K562 (cell line): ENCODE measurements at regions not wholly inside any gene's neighbourhood (a gene's known extent, or its start where the extent isn't known, plus 50 kb on each side); places are given as distances from the start of the nearest gene placed in this dataset.

Experiments
- ATAC-seq: fragments of 200-7000 bp; cut with Tn5 transposase; 3 replicates; pipeline ENCODE4 v1.9.1; 2020; ENCODE audit warnings: moderate library complexity
- BruUV-seq: library from RNA; stranded (reverse); fragments of 400-500 nt; replicated peaks from 2 replicates; lab custom pipeline; 2021; lab: Mats Ljungman, UMichigan
- CTCF ChIA-PET: fragments of 300-600 bp; formaldehyde crosslinking; extraction: SDS; loops from one replicate; lab custom pipeline; 2021; ENCODE audit warnings: low intra/inter-chr PET ratio; lab: Yijun Ruan, JAX
- POLR2A ChIA-PET: fragments of 300-600, 350-650 bp; sonication (Branson Sonifier 250); formaldehyde crosslinking; extraction: SDS; loops from one replicate; lab custom pipeline; 2021; ENCODE audit warnings: antibody characterized with exemption, inconsistent platforms; lab: Yijun Ruan, JAX
- DNase-seq, 4 experiments: peaks; one replicate each; pipeline versions ENCODE4 v3.0.0 to v3.0.0-alpha.2; 2011 to 2018; ENCODE audit warnings: low spot score in 3 of 4, mixed read lengths in 3 of 4; ENCODE audit errors: extremely low read depth in 1 of 4
- FAIRE-seq: peaks from 2 replicates; lab custom pipeline; 2011; peaks lifted over from hg19 to GRCh38; lab: Jason Lieb, UNC
- H2AFZ ChIP-seq: 2 replicates; pipeline ENCODE4 v1.6.0; 2011; ENCODE audit warnings: low read depth, low read length, control low read depth, inconsistent platforms
- H3K27ac ChIP-seq: fragments of 200-600 bp; 3 replicates; pipeline ENCODE4 v1.8.0; 2011; ENCODE audit warnings: low read depth, mild to moderate bottlenecking, control low read depth, inconsistent platforms, low read length, moderate library complexity, mixed read lengths; ENCODE audit errors: extremely low read depth
- H3K27me3 ChIP-seq, 2 experiments: fragments of 300-600 bp in 1 of 2; 2 replicates in 1 of 2; 3 replicates in 1 of 2; pipeline versions ENCODE4 v1.6.0 to v1.8.0; 2011; ENCODE audit warnings: inconsistent platforms in 2 of 2, low read length in 2 of 2, mild to moderate bottlenecking in 1 of 2, mixed read lengths in 1 of 2, moderate library complexity in 1 of 2; ENCODE audit not compliant: control insufficient read depth in 2 of 2, insufficient read depth in 2 of 2
- H3K36me3 ChIP-seq: fragments of 300-600 bp; 3 replicates; pipeline ENCODE4 v1.8.0; 2011; ENCODE audit warnings: mild to moderate bottlenecking, low read length, inconsistent platforms; ENCODE audit not compliant: control insufficient read depth, insufficient read depth
- H3K4me1 ChIP-seq, 2 experiments: fragments of 200-600 bp in 1 of 2; replicated peaks in 1 of 2; 2 replicates in 1 of 2; 3 replicates in 1 of 2; pipeline versions ENCODE4 v1.5.1 to v1.8.0; 2011; ENCODE audit warnings: inconsistent platforms in 2 of 2, low read length in 2 of 2, mild to moderate bottlenecking in 1 of 2, mixed read lengths in 1 of 2, moderate library complexity in 1 of 2; ENCODE audit not compliant: control insufficient read depth in 2 of 2, insufficient read depth in 2 of 2
- H3K4me2 ChIP-seq: 2 replicates; pipeline ENCODE4 v1.6.1; 2011; ENCODE audit warnings: low read length, control low read depth, inconsistent platforms, mixed read lengths; ENCODE audit not compliant: insufficient read depth
- H3K4me3 ChIP-seq: fragments of 200-600 bp; sonication (generic), shearing (Covaris generic); 2 replicates; pipeline ENCODE4 v1.5.1; 2016; ENCODE audit warnings: control low read depth, inconsistent platforms
- H3K79me2 ChIP-seq: fragments of 200-600 bp; 3 replicates; pipeline ENCODE4 v1.8.0; 2011; ENCODE audit warnings: low read length, inconsistent platforms; ENCODE audit not compliant: control insufficient read depth, insufficient read depth
- H3K9ac ChIP-seq, 2 experiments: 2 replicates each; pipeline versions ENCODE4 v1.6.0 to v1.6.1; 2011; ENCODE audit warnings: low read depth in 2 of 2, low read length in 2 of 2, control low read depth in 1 of 2, inconsistent platforms in 1 of 2, mild to moderate bottlenecking in 1 of 2, mixed read lengths in 1 of 2; ENCODE audit not compliant: insufficient read depth in 1 of 2
- H3K9me1 ChIP-seq: one replicate; pipeline ENCODE4 v1.6.0; 2011; ENCODE audit warnings: inconsistent platforms, mild to moderate bottlenecking, low read length, moderate library complexity; ENCODE audit not compliant: control insufficient read depth, insufficient read depth
- H3K9me3 ChIP-seq: replicated peaks from 2 replicates; pipeline ENCODE4 v1.5.1; 2011; ENCODE audit warnings: low read depth, low read length, inconsistent platforms; ENCODE audit not compliant: control insufficient read depth, insufficient read depth
- H4K20me1 ChIP-seq: replicated peaks from 2 replicates; pipeline ENCODE4 v1.6.1; 2011; ENCODE audit warnings: low read length, inconsistent platforms, mixed read lengths; ENCODE audit not compliant: control insufficient read depth, insufficient read depth
- CHD1 ChIP-seq: fragments of 200-600 bp; sonication (generic); IDR thresholded peaks from one replicate; pipeline ENCODE4 v1.6.1; 2012; ENCODE audit warnings: mild to moderate bottlenecking, moderate library complexity, low read length, inconsistent platforms
- MGA ChIP-seq: fragments of 450-650 bp; IDR thresholded peaks from 2 replicates; pipeline ENCODE4 v1.6.1; 2016; ENCODE audit warnings: mild to moderate bottlenecking, moderate library complexity
- TCFL5 ChIP-seq: fragments of 250-450 bp; sonication (Bioruptor Pico); conservative IDR thresholded peaks from 2 replicates; pipeline ENCODE4 v1.6.1; 2021; ENCODE audit warnings: mild to moderate bottlenecking, moderate library complexity, matching md5 sums
- WGBS: fragments of 100-300 bp; shearing (Covaris generic); methylation state at CpG from one replicate; pipeline ENCODE4 v1.1.6; 2016; ENCODE audit warnings: low coverage, mixed read lengths; ENCODE audit not compliant: insufficient coverage; ENCODE audit errors: missing lambda C conversion rate; 5-methylcytosine and 5-hydroxymethylcytosine counted together
- in situ Hi-C: fragments of 300-500 bp; cut with MboI; formaldehyde crosslinking; loops from 4 replicates; pipeline ENCODE4 v1.15.0; 2018; ENCODE audit warnings: inconsistent platforms, mixed read lengths
- intact Hi-C: fragments of 100-400 bp; cut with micrococcal nuclease; formaldehyde crosslinking; loops from 2 replicates; pipeline ENCODE4 v1.14.2; 2022
- TF ChIP-seq, protein P1 (sequence below): fragments of 250-450 bp; sonication (Bioruptor Pico); IDR thresholded peaks from 2 replicates; pipeline ENCODE4 v1.9.0; 2021; ENCODE audit warnings: mild to moderate bottlenecking, inconsistent platforms
- TF ChIP-seq, protein P2 (sequence below), 2 experiments: IDR thresholded peaks; 2 replicates each; pipeline ENCODE4 v1.6.1; 2012; ENCODE audit warnings: improper control_type of control experiment in 2 of 2, low read depth in 2 of 2, low read length in 2 of 2, borderline replicate concordance in 1 of 2

- CTCF ChIA-PET = interaction anchor here (1.2 kb wide), 1 partner anchor 202 kb away, joined by 3 read pairs; no protein-coding TSS in a partner anchor
- H3K9me3 ChIP-seq = no peaks in the 10 kb centered on the region
- no peak overlapping the region for H3K27ac ChIP-seq
- no peak for DNase-seq
- BruUV-seq = no TSS peak
- FAIRE-seq = no peak
- in situ Hi-C loops (loop anchor here (10.0 to 25.0 kb wide), 3 partner anchors 525 to 975 kb away; no protein-coding TSS in a partner anchor), intact Hi-C loops (loop anchor here (5.0 kb wide), 4 partner anchors 345 to 830 kb away; partner anchors contain the start of gene IGFBP5)
- H3K4me3 ChIP-seq = no peak overlapping the region
- no peaks in the 10 kb centered on the region for H3K79me2 ChIP-seq
- no peak overlapping the region for H3K4me2 ChIP-seq
- WGBS = 3% methylated on average over 3 of the region's 3 CpGs
- H3K27me3 ChIP-seq = no peaks in the 10 kb centered on the region
- H2AFZ ChIP-seq = no peak overlapping the region
- no peaks in the 10 kb centered on the region for H3K9me1 ChIP-seq
- H3K4me1 ChIP-seq = no peaks in the 10 kb centered on the region
- no peak for ATAC-seq
- H3K9ac ChIP-seq = no peak overlapping the region
- POLR2A ChIA-PET = interaction anchor here (0.7 kb wide), 1 partner anchor 392 kb away, joined by 3 read pairs; no protein-coding TSS in a partner anchor
- no peaks in the 10 kb centered on the region for H3K36me3 ChIP-seq
- no peaks in the 10 kb centered on the region for H4K20me1 ChIP-seq
- TF ChIP-seq, protein P1, sequence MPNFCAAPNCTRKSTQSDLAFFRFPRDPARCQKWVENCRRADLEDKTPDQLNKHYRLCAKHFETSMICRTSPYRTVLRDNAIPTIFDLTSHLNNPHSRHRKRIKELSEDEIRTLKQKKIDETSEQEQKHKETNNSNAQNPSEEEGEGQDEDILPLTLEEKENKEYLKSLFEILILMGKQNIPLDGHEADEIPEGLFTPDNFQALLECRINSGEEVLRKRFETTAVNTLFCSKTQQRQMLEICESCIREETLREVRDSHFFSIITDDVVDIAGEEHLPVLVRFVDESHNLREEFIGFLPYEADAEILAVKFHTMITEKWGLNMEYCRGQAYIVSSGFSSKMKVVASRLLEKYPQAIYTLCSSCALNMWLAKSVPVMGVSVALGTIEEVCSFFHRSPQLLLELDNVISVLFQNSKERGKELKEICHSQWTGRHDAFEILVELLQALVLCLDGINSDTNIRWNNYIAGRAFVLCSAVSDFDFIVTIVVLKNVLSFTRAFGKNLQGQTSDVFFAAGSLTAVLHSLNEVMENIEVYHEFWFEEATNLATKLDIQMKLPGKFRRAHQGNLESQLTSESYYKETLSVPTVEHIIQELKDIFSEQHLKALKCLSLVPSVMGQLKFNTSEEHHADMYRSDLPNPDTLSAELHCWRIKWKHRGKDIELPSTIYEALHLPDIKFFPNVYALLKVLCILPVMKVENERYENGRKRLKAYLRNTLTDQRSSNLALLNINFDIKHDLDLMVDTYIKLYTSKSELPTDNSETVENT (CRISPR knock-in tag) = no peak
- TF ChIP-seq, protein P2, sequence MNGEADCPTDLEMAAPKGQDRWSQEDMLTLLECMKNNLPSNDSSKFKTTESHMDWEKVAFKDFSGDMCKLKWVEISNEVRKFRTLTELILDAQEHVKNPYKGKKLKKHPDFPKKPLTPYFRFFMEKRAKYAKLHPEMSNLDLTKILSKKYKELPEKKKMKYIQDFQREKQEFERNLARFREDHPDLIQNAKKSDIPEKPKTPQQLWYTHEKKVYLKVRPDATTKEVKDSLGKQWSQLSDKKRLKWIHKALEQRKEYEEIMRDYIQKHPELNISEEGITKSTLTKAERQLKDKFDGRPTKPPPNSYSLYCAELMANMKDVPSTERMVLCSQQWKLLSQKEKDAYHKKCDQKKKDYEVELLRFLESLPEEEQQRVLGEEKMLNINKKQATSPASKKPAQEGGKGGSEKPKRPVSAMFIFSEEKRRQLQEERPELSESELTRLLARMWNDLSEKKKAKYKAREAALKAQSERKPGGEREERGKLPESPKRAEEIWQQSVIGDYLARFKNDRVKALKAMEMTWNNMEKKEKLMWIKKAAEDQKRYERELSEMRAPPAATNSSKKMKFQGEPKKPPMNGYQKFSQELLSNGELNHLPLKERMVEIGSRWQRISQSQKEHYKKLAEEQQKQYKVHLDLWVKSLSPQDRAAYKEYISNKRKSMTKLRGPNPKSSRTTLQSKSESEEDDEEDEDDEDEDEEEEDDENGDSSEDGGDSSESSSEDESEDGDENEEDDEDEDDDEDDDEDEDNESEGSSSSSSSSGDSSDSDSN (IDR thresholded peaks at IDR 0.05; ENCODE audit: borderline replicate concordance in 1 of 2, low read depth in 2 of 2, low read length in 2 of 2) = no peak
- TF ChIP-seq TCFL5 (CRISPR knock-in tag) (no peak), MGA (no peak), CHD1 (no peak)
Measured at GRCh38 chr2:217511850-217512249, 490.9 kb downstream of the TNS1 start.
